ENCODE measurements at regions not wholly inside any gene's neighbourhood (a gene's known extent, or its start where the extent isn't known, plus 50 kb on each side); places are given as distances from the start of the nearest gene placed in this dataset.
A peak's percentile ranks its signal among the peaks of the same experiment; 100 is the strongest.

GRCh38 chr2:215507836-215508235 is 72.0 kb upstream of the FN1 start:
- CTCF ChIA-PET (ENCODE audit: low intra/inter-chr PET ratio): no interaction called here
- Histone ChIP-seq H3K9ac (ENCODE audit: insufficient read depth in 1 of 2, low read depth in 2 of 2, low read length in 2 of 2) (no peak overlapping the region), H2AFZ (ENCODE audit: low read depth, low read length) (no peak overlapping the region), H3K9me1 (ENCODE audit: control insufficient read depth, insufficient read depth, low read length) (no peaks in the 10 kb centered on the region), H3K9me3 (replicated peaks; ENCODE audit: control insufficient read depth, insufficient read depth, low read depth, low read length) (no peaks in the 10 kb centered on the region), H3K4me3 (no peak overlapping the region), H3K4me2 (ENCODE audit: insufficient read depth, low read length) (no peak overlapping the region), H3K27ac (ENCODE audit: extremely low read depth, low read depth, low read length) (no peak overlapping the region), H3K27me3 (ENCODE audit: control insufficient read depth in 2 of 2, insufficient read depth in 2 of 2, low read length in 2 of 2) (no peaks in the 10 kb centered on the region), H4K20me1 (replicated peaks; ENCODE audit: control insufficient read depth, insufficient read depth, low read length) (no peaks in the 10 kb centered on the region), H3K79me2 (ENCODE audit: control insufficient read depth, insufficient read depth, low read length) (no peaks in the 10 kb centered on the region), H3K36me3 (ENCODE audit: control insufficient read depth, insufficient read depth, low read length) (no peaks in the 10 kb centered on the region), H3K4me1 (replicated peaks in 1 of 2; ENCODE audit: control insufficient read depth in 2 of 2, insufficient read depth in 2 of 2, low read length in 2 of 2) (peaks cover 11 to 19% of the 10 kb centered on the region in 2 experiments; a peak in 4 of 5 replicates)
- intact Hi-C loops (cut with micrococcal nuclease) (loop anchor here (10.0 kb wide), 1 partner anchor 107 kb away; no protein-coding TSS in a partner anchor), in situ Hi-C loops (cut with MboI) (no loop called here)
- peak; percentile 37 for FAIRE-seq
- 13% methylated on average over 3 of the region's 3 CpGs for WGBS (ENCODE audit: insufficient coverage, low coverage, missing lambda C conversion rate)
- no peak for ATAC-seq
- DNase-seq (ENCODE audit: extremely low read depth in 1 of 4, low spot score in 3 of 4): peak in 1 of 4 experiments; percentile 16
- peak; percentile 22; the same call in 1 of the 2 replicates for TF ChIP-seq EGR1 (conservative IDR thresholded peaks at IDR 0.05)
- TF ChIP-seq ZNF778 (CRISPR knock-in tag; IDR thresholded peaks at IDR 0.05): no peak
- TF ChIP-seq CBX3 (IDR thresholded peaks at IDR 0.05; ENCODE audit: borderline replicate concordance in 1 of 2, low read length in 2 of 2): no peak
- TF ChIP-seq NFIC (IDR thresholded peaks at IDR 0.05): no peak
- no peak for TF ChIP-seq PATZ1 (CRISPR knock-in tag; IDR thresholded peaks at IDR 0.05; ENCODE audit: borderline replicate concordance)
- no peak for TF ChIP-seq ZNF561 (CRISPR knock-in tag; conservative IDR thresholded peaks at IDR 0.05)
- no TSS peak for BruUV-seq (replicated peaks)
- POLR2A ChIA-PET: no interaction called here
